GM11168 (cell line): ENCODE measurements at regions not wholly inside any gene's neighbourhood (a gene's known extent, or its start where the extent isn't known, plus 50 kb on each side); places are given as distances from the start of the nearest gene placed in this dataset.

ENCODE experiments used
- in situ Hi-C: fragments of 300-500 bp; cut with MboI; formaldehyde crosslinking; loops from one replicate; pipeline ENCODE4 v1.12.0; 2022; ENCODE audit warnings: low sequenced_read_pairs; ENCODE audit not compliant: unreplicated experiment

DNA sequence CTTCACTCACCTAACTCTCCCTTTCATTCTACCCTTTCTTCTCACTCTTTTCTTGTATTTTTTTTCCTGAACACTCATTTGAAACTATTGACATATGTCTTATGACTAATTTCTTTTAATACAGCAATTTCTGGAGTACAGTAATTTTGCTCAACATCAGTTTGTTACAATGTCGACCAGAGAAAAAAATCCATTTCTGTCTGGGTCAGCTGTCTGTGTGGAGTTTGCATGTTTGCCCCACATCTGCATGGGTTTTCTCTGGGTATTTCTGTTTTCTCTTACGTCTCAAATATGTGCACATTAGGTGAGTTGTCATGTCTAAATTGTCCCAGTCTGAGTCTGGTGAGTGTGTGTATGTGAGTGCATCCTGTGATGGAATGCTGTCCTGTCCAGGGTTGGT lies 294.8 kb downstream of the HS3ST1 start:
- in situ Hi-C loops = no loop called here

DNA sequence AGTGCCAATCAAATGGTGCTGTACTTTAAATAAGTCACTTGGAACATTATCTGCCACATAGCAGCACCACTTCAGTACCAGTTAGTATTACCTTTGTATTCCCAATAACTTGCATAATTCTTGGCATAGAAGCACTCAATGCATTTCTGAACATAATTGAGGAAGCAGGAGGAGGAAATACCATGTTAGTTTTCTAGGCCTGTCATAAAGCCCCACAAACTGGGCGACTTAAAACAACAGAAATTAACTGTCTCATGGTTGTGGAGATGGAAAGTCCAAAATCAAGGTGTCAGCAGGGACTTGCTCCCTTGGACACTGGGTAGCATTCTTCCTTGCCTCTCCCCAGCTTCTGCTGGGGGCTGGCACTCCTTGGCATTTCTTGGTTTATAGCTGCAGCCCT lies 296.2 kb downstream of the HS3ST1 start:
- in situ Hi-C loops = no loop called here

DNA sequence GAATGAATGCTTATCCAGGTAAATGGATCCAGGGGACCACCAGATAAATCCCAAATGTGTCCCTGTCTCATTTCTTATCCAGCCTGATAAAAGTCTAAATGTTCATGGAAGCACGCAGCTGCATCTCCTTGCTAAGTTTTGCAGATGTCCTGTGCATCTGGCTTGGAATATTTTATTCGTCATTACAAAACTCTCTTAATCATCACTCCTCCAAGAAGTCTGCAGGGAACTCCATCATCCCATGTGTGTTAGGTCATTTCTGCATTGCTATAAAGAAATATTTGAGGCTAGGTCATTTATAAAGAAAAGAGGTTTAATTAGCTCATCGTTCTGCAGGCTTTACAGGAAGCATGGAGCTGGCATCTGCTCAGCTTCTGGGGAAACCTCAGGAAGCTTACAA lies 297.2 kb downstream of the HS3ST1 start:
- in situ Hi-C loops = no loop called here

DNA sequence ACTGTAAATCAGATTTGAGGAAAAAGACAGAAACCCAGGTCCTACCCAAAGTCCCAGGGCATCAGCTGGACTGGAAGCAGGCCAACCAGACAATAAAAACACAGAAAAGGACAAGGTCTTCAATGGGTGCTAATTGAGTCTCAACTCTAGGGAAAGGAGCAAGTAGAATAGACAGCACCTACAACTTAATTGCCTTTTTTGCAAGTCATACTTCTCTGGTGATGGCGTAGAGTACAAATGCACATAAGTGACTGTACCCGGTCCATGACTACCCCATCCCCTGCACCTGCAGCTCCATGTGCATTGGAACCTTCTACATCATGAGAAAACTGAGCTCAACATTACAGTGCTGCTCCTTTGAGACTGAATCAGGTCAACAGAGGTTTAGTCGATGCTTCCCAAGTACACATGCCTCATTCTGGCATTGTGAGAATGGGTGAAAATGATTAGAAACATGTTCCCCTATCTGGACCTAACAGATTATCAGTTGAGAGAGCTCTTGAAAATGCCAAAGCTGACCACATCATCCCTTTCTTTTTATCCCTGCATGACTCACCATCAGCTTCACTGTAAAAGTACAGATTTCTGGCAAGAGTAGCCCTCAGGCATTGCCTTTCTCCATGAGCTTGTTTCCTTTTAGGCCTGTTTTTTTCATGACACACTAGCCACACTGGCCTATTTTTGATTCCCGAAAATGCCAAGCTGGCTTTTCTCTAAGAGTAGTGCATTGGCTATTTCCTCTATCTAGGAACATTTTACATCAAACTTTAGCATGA lies 298.3 kb downstream of the HS3ST1 start:
- in situ Hi-C loops = no loop called here

DNA sequence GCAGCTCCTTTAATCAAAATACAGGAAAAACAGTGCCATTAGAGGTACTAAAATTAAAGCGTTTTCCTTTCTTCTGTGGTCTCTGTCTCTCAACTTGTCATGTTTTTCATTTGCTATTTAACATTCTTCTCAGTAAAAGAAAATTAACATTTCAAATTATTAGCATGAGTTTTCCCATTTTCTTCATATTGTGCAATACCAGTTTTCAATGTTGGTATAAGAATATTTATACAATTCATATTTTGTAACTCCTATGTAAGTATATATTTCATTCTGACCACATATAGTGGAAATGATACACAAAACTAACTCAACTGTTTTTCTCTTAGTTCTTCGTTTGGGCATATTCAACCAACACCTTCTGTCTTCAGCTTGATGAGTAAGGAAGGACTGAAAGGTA lies 308.3 kb downstream of the HS3ST1 start:
- in situ Hi-C loops = loop anchor here (25.0 kb wide), 1 partner anchor 508 kb away; no protein-coding TSS in a partner anchor

- in situ Hi-C loops = loop anchor here (25.0 kb wide), 1 partner anchor 507 kb away; no protein-coding TSS in a partner anchor
Observed at GRCh38 chr4:11119474-11119873, 309.2 kb downstream of the HS3ST1 start.

- in situ Hi-C loops = loop anchor here (25.0 kb wide), 1 partner anchor 506 kb away; no protein-coding TSS in a partner anchor
Observed at GRCh38 chr4:11118513-11118912, 310.2 kb downstream of the HS3ST1 start.

- in situ Hi-C loops = loop anchor here (25.0 kb wide), 1 partner anchor 505 kb away; no protein-coding TSS in a partner anchor
Observed at GRCh38 chr4:11116940-11117339, 311.8 kb downstream of the HS3ST1 start.

DNA sequence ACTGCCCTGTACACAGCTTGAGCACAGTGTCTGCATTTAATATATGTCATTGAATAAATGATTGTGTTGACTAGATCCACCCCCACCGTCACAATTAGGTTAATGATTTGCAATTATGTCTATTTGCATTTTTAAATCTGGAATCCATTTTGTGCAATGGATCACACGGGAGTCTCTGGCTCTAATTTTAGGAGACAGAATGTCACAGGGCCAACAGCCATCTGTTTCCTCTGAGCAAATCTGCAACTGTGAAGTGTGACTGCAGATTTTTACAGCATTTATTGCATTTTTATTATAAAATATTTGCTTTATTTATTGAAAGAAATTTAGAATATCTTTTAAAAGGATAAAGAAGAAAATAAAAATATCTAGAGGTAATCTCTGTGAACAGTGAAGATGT lies 316.8 kb downstream of the HS3ST1 start:
- in situ Hi-C loops = loop anchor here (25.0 kb wide), 1 partner anchor 500 kb away; no protein-coding TSS in a partner anchor

DNA sequence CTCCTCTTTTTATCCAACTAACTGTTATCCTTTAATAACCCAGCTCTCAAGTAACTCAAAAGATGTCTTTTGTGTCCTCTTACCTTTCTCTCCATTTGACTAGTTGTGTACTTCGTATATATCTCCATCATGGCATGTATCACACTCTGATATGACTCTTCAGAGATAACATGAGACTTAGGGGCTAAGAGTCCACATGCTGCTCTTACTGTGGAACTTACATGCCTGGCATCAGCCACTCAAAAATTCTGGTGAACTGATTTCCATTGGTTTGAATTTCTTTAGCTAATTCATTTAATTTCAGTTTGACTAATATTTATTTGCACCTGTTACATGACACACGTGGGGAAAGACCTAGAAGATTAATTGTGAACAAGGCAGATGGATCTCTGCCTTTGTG lies 317.3 kb downstream of the HS3ST1 start:
- in situ Hi-C loops = loop anchor here (25.0 kb wide), 1 partner anchor 499 kb away; no protein-coding TSS in a partner anchor

DNA sequence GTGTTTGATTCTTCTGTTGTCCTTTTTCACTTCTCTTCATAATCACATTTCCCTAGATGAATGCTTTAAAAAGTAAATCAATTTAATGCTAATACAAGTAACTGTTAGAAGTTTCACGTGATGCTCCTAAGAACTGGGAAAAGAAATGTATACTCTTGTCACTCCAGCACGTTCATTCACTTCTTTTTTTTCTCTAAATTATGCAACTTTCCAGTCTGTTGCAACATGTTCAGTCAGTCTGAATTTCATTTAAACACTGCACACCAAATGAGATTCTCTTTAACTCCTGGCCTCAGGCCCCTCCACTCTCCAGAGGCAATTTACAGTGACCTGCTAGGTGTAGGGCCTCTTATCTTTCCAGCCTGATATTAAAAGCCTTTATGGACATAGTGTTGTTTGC lies 321.9 kb downstream of the HS3ST1 start:
- in situ Hi-C loops = loop anchor here (25.0 kb wide), 1 partner anchor 494 kb away; no protein-coding TSS in a partner anchor

GRCh38 chr4:11106190-11106589 lies 322.5 kb downstream of the HS3ST1 start:
- in situ Hi-C loops = loop anchor here (25.0 kb wide), 1 partner anchor 494 kb away; no protein-coding TSS in a partner anchor

DNA sequence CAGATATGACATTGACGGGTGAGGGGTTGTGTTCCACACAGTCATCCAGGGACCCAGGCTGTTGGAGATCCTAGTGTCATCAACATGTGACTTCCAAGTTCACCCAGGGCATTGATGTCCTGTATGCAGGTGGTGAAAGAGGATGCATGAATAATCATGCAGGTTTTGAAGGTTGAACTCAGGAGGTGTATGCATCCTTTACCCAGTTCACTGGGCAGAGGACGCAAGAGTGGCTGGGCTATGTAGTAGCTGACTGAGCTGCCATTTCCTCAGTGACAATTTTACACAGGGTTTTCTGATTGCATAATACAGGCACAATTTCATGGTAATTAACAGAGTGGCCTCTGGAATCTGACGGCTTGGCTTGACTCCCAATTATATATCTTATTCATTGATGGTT lies 323.0 kb downstream of the HS3ST1 start:
- in situ Hi-C loops = loop anchor here (25.0 kb wide), 1 partner anchor 493 kb away; no protein-coding TSS in a partner anchor

DNA sequence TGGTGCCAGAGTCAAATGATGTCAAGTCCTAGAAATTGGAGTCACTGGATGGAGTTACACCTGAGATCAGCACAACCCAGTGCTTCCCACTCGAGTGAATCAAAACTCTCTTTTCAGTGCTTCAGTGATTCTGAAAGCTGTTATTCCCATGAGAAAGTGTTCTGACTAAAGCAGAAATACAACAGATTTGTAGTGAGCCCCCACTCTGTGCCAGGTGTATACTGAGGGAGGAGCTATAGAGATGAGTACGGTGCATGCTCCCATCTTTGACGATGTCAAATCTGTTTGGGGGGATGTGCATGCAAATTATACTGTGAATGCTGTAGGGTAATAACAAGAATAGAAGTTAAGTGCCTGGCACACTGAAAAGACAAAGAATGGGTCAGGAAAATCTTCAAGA lies 330.2 kb downstream of the HS3ST1 start:
- in situ Hi-C loops = no loop called here

DNA sequence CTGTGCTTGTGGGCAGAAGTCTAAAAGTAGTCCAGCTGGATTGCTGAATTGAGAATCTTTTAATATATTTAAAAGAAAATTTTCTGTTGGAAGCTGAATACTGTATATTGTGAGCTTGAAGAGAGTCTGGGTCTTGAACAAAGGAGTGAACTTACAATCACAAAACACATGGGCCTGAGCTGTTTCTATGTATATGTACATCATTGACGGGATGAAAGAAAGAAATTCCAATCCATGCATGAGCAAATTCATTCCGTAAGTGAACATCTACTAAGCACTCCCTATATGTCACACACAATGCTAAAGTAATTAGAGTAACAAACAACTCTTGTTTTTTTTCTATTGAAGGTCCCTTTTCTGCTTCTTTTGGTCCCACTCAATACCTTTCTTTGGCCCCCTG lies 331.0 kb downstream of the HS3ST1 start:
- in situ Hi-C loops = no loop called here

DNA sequence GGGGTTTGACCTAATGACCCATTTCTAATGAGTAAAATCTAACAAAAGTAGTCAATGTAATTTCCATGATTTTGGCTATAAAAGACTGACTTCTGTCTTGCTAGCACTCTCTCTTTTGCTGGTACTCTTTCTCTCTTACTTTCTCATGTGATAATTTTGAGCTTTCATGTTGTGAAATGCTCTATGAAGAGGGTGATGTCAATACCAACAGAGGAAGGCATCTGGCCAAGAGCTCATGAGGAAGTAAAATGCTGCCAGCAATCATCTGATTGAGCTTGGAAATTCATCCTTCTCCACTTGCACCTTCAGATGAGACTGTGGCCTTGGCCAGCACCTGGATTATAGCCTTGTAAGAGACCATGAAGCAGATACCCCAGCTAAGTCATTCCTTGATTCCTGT lies 347.7 kb downstream of the HS3ST1 start:
- in situ Hi-C loops = no loop called here

DNA sequence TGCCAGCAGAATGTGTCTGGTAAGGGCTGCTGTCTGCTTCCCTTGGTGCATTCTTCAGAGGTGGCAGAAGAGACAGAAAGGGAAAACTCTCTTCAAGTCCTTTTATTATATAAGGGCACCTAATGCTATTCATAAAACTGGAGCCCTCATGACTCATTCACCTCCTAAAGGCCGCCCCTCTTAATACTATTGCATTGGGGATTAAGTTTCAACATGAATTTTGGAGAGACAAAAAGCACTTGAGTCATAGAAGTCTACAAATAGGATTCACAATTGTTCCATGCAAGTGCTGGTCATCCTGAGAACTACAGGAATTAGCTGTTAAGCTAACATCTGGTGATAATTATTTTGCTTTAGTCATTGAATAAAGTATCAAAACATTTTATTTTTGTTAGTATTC lies 349.5 kb downstream of the HS3ST1 start:
- in situ Hi-C loops = no loop called here

GRCh38 chr4:11074581-11075241 lies 354.0 kb downstream of the HS3ST1 start:
- in situ Hi-C loops = no loop called here

DNA sequence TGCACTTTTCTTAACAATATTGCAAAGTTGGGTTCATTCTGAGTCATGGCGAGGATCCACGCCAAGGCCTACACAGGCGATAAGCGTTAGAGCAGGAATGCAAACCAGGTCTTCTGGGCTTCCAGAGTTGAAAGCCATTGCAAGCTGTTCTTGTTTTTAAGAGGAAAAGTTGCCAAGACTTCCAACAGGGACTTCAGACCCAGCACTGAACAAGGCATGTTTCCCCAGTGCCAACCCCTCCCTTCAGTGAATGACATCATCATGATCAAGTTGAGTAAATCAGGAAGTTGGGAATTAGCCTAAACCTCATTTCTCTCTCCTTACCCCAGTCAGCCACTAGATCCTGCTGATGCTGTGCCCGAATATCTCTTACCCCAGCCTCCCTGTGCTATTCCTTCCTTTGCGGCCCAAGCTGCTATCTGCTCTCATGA lies 355.1 kb downstream of the HS3ST1 start:
- in situ Hi-C loops = no loop called here

DNA sequence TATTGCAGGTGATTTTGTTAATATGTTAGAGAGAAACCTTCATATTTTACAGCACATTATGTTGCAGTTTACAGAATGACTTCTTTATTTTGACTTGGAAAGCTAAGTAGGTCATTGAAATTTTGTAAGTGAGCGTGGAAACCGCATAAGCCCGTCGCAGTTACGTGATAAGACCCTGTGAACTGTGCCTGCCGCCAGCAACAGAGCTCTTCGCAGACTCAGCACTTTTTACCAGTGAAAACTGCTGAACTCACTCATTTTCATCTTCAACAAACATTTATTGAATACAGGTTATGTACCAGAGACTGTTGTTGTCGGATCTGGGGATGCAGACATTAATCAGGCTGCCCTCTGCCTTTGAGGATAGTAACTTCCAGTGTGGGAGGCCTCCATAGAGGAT lies 355.7 kb downstream of the HS3ST1 start:
- in situ Hi-C loops = no loop called here

- in situ Hi-C loops = no loop called here
Observed at GRCh38 chr4:11072463-11072862, 356.2 kb downstream of the HS3ST1 start.
